Heart left ventricle (tissue), 16 donors: ENCODE measurements at regions not wholly inside any gene's neighbourhood (a gene's known extent, or its start where the extent isn't known, plus 50 kb on each side); places are given as distances from the start of the nearest gene placed in this dataset.
A peak's percentile ranks its signal among the peaks of the same experiment; 100 is the strongest.

Source experiments
- ATAC-seq, 4 donors: fragments of 200-7000 bp; cut with Tn5 transposase; one replicate each; pipeline ENCODE4 v1.9.1; 2020 to 2022; ENCODE audit warnings: moderate library complexity in 4 of 4, mild to moderate bottlenecking in 3 of 4, moderate number of reproducible peaks in 1 of 4
- DNase-seq, 5 donors: peaks; one replicate each; pipeline ENCODE4 v3.0.0-alpha.2; 2020
- H3K27ac ChIP-seq, 12 donors: fragments of 200-600 bp; sonication (generic) in 4 of 12; one replicate each; pipeline versions ENCODE4 v1.5.0 to v1.8.0; 2016 to 2022; ENCODE audit warnings: mild to moderate bottlenecking in 2 of 12
- H3K27me3 ChIP-seq, 9 donors: fragments of 200-600 bp; sonication (generic) in 2 of 9; one replicate each; pipeline versions ENCODE4 v1.5.1 to v1.8.0; 2016 to 2022; ENCODE audit warnings: mild to moderate bottlenecking in 3 of 9
- H3K36me3 ChIP-seq, 9 donors: fragments of 200-600 bp; sonication (generic) in 2 of 9; one replicate each; pipeline versions ENCODE4 v1.5.0 to v1.8.0; 2018 to 2022; ENCODE audit warnings: mild to moderate bottlenecking in 2 of 9
- H3K4me1 ChIP-seq, 12 donors: fragments of 200-600 bp; sonication (generic) in 4 of 12; one replicate each; pipeline versions ENCODE4 v1.5.0 to v1.8.0; 2016 to 2022; ENCODE audit warnings: mild to moderate bottlenecking in 3 of 12
- H3K4me3 ChIP-seq, 12 donors: fragments of 200-600 bp; sonication (generic) in 4 of 12; one replicate each; pipeline versions ENCODE4 v1.5.0 to v1.8.0; 2017 to 2022; ENCODE audit warnings: mild to moderate bottlenecking in 9 of 12, moderate library complexity in 4 of 12
- H3K9me3 ChIP-seq, 12 donors: fragments of 200-600 bp; sonication (generic) in 4 of 12; one replicate each; pipeline versions ENCODE4 v1.5.0 to v1.8.0; 2016 to 2022; ENCODE audit warnings: mild to moderate bottlenecking in 1 of 12
- POLR2A ChIP-seq, 2 donors: fragments of 450-650 bp; IDR thresholded peaks; one replicate each; pipeline ENCODE4 v1.6.1; 2017; ENCODE audit warnings: antibody characterized with exemption in 2 of 2, mild to moderate bottlenecking in 2 of 2, moderate library complexity in 2 of 2
- WGBS, 4 donors: extraction: QIAGEN DNeasy Blood & Tissue Kit in 2 of 4; methylation state at CpG; one replicate each; pipeline versions ENCODE4 v1.1.5 to v1.1.7; 2013 to 2018; 5-methylcytosine and 5-hydroxymethylcytosine counted together
- intact Hi-C, 10 donors: fragments of 100-400 bp; cut with DNase I; formaldehyde crosslinking; loops; one replicate each; pipeline versions ENCODE4 v1.11.1 to v1.14.2; 2022
- TF ChIP-seq, protein P1 (sequence below), 12 donors: fragments of 200-600 bp; sonication (generic) in 4 of 12; IDR thresholded peaks; one replicate each; pipeline versions ENCODE4 v1.5.0 to v1.8.0; 2018 to 2022; ENCODE audit warnings: antibody characterized with exemption in 12 of 12, mild to moderate bottlenecking in 5 of 12
- donor health status: ischemic (EF 13 %, LVEDD 7.1; RV severe dilation, severe dysfunction).
- donor health status: healthy with polysubstance abuse.
- donor health status: DM: no; HTN: yes; CAD: no.
- donor health status: DM: no; HTN: no; CAD: no.
- donor health status: ischemic (EF 25% LVEDD 6.9; RV normal size, moderate dysfunction).
- donor health status: ischemic (EF 25% LVEDD 5.7; RV mildly dilated, moderate dysfunction).
- donor health status: healthy.
- donor health status: DM: yes; HTN: yes; CAD: no.
- donor health status: ischemic (EF 35%, LVEDD 5.7; RV mildly dilated, moderate dysfunction).
- donor health status: nonischemic (EF 11% LVEDD 7.7; RV severe dilation, severe dysfunction).
- donor health status: DM: yes; HTN: yes; CAD: no.
- donor health status: PGD.
- donor health status: ischemic (EF 29% LVEDD 5.4; RV normal size, mild dysfunction).
- donor health status: nonischemic (EF 23%, LVEDD 6.1; RV moderate dilation, normal function).

DNA sequence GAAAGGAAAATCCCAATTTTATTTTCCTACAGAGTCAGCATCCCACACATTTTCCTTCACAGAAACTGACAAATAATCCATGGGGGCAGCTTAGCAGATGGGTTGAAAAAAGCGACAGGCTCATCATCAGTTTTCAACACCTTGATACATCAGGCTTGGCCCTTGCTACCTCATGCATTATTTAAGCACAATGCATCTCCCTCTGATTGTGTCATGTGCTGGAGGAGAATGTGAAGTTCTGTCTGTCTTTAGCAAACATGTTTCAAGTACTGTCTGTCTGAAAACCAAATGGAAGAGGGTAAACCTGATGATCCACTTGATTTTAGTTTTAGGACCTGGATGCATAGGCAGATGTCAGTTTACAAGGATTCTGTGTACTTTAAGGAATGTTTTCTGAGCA lies 128.6 kb upstream of the ADAMTS9 start:
- intact Hi-C loops, result loop anchor here in 1 of 10 donors (10.0 kb wide), 1 partner anchor 358 kb away; no protein-coding TSS in a partner anchor
- Histone ChIP-seq H3K4me3 (no peak overlapping the region), H3K9me3 (no peaks in the 10 kb centered on the region), H3K4me1 (peaks cover 5 to 45% (median 24%) of the 10 kb centered on the region in 12 donors), H3K27ac (peak overlapping the region in 4 of 12 donors; percentile 32 to 59 (median 58)), H3K36me3 (peaks cover 0 to 3% (median 0%) of the 10 kb centered on the region in 9 donors), H3K27me3 (no peaks in the 10 kb centered on the region)
- 84 to 100% (median 90%) methylated on average over 1 of the region's 1 CpG for WGBS, 4 donors
- ATAC-seq (no peak), DNase-seq (no peak)
- no peak for TF ChIP-seq POLR2A (IDR thresholded peaks at IDR 0.05)
- TF ChIP-seq, protein P1, sequence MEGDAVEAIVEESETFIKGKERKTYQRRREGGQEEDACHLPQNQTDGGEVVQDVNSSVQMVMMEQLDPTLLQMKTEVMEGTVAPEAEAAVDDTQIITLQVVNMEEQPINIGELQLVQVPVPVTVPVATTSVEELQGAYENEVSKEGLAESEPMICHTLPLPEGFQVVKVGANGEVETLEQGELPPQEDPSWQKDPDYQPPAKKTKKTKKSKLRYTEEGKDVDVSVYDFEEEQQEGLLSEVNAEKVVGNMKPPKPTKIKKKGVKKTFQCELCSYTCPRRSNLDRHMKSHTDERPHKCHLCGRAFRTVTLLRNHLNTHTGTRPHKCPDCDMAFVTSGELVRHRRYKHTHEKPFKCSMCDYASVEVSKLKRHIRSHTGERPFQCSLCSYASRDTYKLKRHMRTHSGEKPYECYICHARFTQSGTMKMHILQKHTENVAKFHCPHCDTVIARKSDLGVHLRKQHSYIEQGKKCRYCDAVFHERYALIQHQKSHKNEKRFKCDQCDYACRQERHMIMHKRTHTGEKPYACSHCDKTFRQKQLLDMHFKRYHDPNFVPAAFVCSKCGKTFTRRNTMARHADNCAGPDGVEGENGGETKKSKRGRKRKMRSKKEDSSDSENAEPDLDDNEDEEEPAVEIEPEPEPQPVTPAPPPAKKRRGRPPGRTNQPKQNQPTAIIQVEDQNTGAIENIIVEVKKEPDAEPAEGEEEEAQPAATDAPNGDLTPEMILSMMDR (IDR thresholded peaks at IDR 0.05), result no peak

DNA sequence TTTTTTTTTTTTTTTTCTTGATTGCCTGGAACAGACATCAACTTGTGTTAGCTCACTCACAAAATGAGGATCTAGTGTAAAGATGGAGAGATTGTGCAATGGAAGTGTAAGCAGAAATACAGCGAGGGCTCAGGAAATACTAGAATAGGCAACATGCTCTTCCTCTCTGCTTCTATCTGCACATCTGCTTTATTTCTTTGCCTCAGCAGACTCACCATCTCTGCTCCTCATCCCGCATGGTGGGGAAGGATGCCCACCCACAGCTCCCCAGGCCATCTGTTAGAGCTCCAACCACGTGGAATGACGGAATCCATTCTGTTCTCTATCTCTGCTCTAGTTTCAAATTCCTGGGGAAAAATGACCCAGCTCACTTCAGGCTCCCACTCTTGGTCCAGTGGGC lies 128.0 kb upstream of the ADAMTS9 start:
- intact Hi-C loops, result loop anchor here in 2 of 10 donors (2.0 to 10.0 kb wide), 2 partner anchors 127 to 359 kb away; no protein-coding TSS in a partner anchor
- no peaks in the 10 kb centered on the region for H3K9me3 ChIP-seq
- H3K4me1 ChIP-seq, result peaks cover 5 to 42% (median 22%) of the 10 kb centered on the region in 12 donors
- H3K4me3 ChIP-seq, result no peak overlapping the region
- H3K36me3 ChIP-seq, result peaks cover 0 to 4% (median 0%) of the 10 kb centered on the region in 9 donors
- 54 to 67% (median 60%) methylated on average over 4 of the region's 4 CpGs for WGBS, 4 donors
- H3K27ac ChIP-seq, result peak overlapping the region in 10 of 12 donors; percentile 20 to 65 (median 47)
- ATAC-seq (peak in 3 of 4 donors; percentile 27 to 47 (median 44)), DNase-seq (no peak)
- TF ChIP-seq POLR2A (IDR thresholded peaks at IDR 0.05), result no peak
- TF ChIP-seq, protein P1 (IDR thresholded peaks at IDR 0.05), result no peak
- no peaks in the 10 kb centered on the region for H3K27me3 ChIP-seq

DNA sequence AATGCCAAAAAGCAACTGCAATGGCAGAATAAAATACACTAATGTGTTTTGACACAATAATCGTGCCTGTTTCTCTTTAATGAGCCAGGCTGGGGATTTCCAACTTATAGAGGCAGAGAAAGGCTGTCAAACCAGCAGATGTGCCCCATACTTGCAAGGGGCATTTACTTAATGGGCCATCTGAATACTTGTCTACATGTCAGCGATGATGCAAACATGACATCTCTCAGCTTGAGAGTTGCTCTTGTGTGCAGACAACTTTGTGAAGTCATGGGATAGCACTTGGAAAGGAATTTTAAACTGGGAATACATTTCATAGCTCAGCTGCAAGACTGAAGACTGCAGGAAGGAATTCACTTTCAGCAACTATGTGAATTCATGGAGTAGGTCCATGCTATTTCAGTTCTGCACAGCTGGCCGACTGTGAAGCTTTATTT lies 127.4 kb upstream of the ADAMTS9 start:
- intact Hi-C loops, result loop anchor here in 2 of 10 donors (2.0 to 10.0 kb wide), 2 partner anchors 126 to 360 kb away; no protein-coding TSS in a partner anchor
- peak overlapping the region; percentile 6 to 65 (median 43) for H3K27ac ChIP-seq
- no peaks in the 10 kb centered on the region for H3K9me3 ChIP-seq
- ATAC-seq (peak; percentile 79 to 86 (median 82)), DNase-seq (peak in 3 of 5 donors; percentile 21 to 30 (median 23))
- H3K4me3 ChIP-seq, result no peak overlapping the region
- peaks cover 5 to 42% (median 22%) of the 10 kb centered on the region in 12 donors for H3K4me1 ChIP-seq
- no peaks in the 10 kb centered on the region for H3K27me3 ChIP-seq
- H3K36me3 ChIP-seq, result peaks cover 0 to 4% (median under 1%) of the 10 kb centered on the region in 9 donors
- TF ChIP-seq, protein P1 (IDR thresholded peaks at IDR 0.05), result peak in 1 of 12 donors; percentile 15
- no peak for TF ChIP-seq POLR2A (IDR thresholded peaks at IDR 0.05)
- 10 to 22% (median 14%) methylated on average over 3 of the region's 3 CpGs for WGBS, 4 donors

DNA sequence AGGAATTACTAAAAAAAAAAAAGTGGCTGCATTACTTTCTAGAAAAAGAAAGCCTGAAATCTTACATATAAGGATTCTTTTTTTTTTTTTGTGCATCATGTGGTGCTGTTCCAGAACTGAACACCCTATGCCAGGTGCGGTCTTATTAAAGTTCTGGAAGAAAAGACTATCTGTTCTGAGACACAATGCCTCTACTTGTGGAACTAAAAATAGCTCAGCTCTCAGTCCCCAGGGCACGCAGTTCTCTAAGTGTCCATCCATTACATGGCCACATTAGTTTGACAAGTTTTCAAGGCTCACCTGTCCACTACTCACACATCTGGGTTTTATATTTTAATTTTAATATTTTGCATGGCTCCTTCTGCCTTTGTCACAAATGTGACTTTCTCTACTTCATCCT lies 126.6 kb upstream of the ADAMTS9 start:
- DNase-seq, result peak in 2 of 5 donors; percentile 32 to 34
- Histone ChIP-seq H3K4me3 (no peak overlapping the region), H3K27ac (peak overlapping the region in 11 of 12 donors; percentile 6 to 59 (median 41)), H3K27me3 (no peaks in the 10 kb centered on the region), H3K36me3 (peaks cover 0 to 9% (median 3%) of the 10 kb centered on the region in 9 donors), H3K9me3 (no peaks in the 10 kb centered on the region), H3K4me1 (peaks cover 5 to 42% (median 22%) of the 10 kb centered on the region in 12 donors)
- WGBS, 4 donors, result 19 to 25% (median 23%) methylated on average over 2 of the region's 2 CpGs
- peak in 3 of 4 donors; percentile 63 to 65 (median 64) for ATAC-seq
- intact Hi-C loops, result loop anchor here in 3 of 10 donors (2.0 to 10.0 kb wide), 4 partner anchors 77 to 360 kb away; partner anchors contain the start of gene ADAMTS9 (in 2 of the 3)
- TF ChIP-seq, protein P1 (IDR thresholded peaks at IDR 0.05), result no peak
- no peak for TF ChIP-seq POLR2A (IDR thresholded peaks at IDR 0.05)
